Activated T-cell treated with anti-CD3 and anti-CD28 coated beads, Interleukin-2, amount 50 U/mL, for 72 hours (primary cell): ENCODE measurements at regions not wholly inside any gene's neighbourhood (a gene's known extent, or its start where the extent isn't known, plus 50 kb on each side); places are given as distances from the start of the nearest gene placed in this dataset.

ENCODE experiments used
- ATAC-seq, 2 donors: fragments of 150-1000 bp; cut with Tn5 transposase; replicated peaks in 1 of 2; 2 replicates each; pipeline ENCODE4 v1.10.0; 2021; ENCODE audit warnings: moderate library complexity in 2 of 2, mild to moderate bottlenecking in 1 of 2
- DNase-seq, 2 donors: peaks; one replicate each; pipeline ENCODE4 v3.0.0; 2021 to 2022; ENCODE audit warnings: mixed read lengths in 1 of 2
- H3K27ac Mint-ChIP-seq: one replicate; pipeline ENCODE4 v1.8.0; 2022; ENCODE audit warnings: mild to moderate bottlenecking, moderate library complexity, mixed read lengths
- H3K27me3 Mint-ChIP-seq: one replicate; pipeline ENCODE4 v1.8.0; 2022; ENCODE audit warnings: low read depth, mixed read lengths
- H3K36me3 Mint-ChIP-seq, 2 donors: one replicate each; pipeline ENCODE4 v1.8.0; 2022; ENCODE audit warnings: mixed read lengths in 2 of 2, mild to moderate bottlenecking in 1 of 2; ENCODE audit not compliant: insufficient read depth in 2 of 2
- H3K4me1 Mint-ChIP-seq: one replicate; pipeline ENCODE4 v1.8.0; 2022; ENCODE audit warnings: low read depth, mixed read lengths
- H3K4me3 Mint-ChIP-seq, 2 donors: one replicate each; pipeline ENCODE4 v1.8.0; 2022; ENCODE audit warnings: mild to moderate bottlenecking in 2 of 2, mixed read lengths in 2 of 2, moderate library complexity in 2 of 2
- H3K9me3 Mint-ChIP-seq, 2 donors: one replicate each; pipeline ENCODE4 v1.8.0; 2022; ENCODE audit warnings: mixed read lengths in 2 of 2

DNA sequence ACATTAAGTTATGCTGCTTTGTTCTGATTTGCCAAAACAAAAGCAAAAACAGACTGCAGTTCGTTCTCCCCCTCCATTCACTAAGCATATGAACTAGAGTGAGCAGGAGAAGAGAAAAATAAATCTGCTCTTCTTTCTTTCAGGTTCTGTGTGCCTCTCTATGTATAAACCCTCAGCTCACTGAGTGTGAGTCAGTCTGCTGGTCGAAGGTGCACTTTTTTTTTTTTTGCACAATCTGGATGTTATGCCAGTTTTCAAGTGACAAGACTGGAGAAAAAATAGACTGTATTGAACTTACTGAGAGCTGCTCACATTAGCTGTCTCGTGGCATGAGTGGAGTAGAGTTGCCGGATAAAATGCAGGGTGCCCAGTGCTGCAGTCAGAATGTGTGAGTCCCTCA, 244.6 kb upstream of the ATP10B start:
- no peak for ATAC-seq
- no peak overlapping the region for H3K27ac Mint-ChIP-seq
- H3K4me1 Mint-ChIP-seq = no peaks in the 10 kb centered on the region
- DNase-seq = no peak
- H3K9me3 Mint-ChIP-seq = peaks cover 0 to 3% of the 10 kb centered on the region in 2 donors
- no peaks in the 10 kb centered on the region for H3K27me3 Mint-ChIP-seq
- no peaks in the 10 kb centered on the region for H3K36me3 Mint-ChIP-seq
- H3K4me3 Mint-ChIP-seq = no peak overlapping the region

DNA sequence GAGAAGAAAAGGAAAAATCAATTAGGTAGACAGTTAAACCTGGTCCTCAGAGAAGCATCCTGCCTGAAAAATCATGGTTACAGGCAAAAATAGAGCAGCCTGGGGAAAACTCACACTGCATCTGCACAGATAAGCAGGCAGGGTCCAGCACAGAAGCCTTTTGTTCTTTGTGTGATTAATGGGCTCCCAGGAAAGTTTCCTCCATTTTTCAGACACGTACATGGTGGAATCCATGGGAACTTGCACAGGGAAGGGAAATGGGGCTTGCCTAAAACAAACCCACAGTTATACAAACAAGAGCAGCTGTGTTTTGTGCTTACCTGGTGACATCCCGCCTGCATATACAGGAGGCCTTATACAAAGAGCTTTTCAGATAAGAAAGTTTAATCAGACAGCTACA, 243.9 kb upstream of the ATP10B start:
- H3K9me3 Mint-ChIP-seq = peaks cover 0 to 3% of the 10 kb centered on the region in 2 donors
- no peak for ATAC-seq
- H3K27me3 Mint-ChIP-seq = no peaks in the 10 kb centered on the region
- H3K36me3 Mint-ChIP-seq = no peaks in the 10 kb centered on the region
- no peak overlapping the region for H3K27ac Mint-ChIP-seq
- no peak for DNase-seq
- H3K4me3 Mint-ChIP-seq = no peak overlapping the region
- no peaks in the 10 kb centered on the region for H3K4me1 Mint-ChIP-seq

DNA sequence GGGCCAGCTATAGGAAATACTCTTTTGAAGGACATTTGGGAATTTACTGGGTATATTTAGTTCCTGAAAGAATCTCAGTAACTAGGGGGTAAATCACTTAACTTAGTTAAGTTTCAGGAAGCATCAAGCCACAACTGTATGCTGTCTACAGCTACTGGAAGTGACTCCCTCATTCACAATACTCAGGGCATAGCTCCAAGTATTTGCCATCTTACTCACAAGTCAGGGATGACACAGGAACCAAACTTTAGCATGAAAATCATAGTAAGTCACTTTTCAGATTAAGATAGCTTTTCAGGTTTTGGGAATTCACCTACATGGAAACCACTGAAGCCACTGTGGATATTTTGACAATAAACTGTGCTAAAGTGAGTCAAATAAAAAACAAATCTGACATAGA, 242.4 kb upstream of the ATP10B start:
- Mint-ChIP-seq H3K4me1 (no peaks in the 10 kb centered on the region), H3K9me3 (peaks cover 0 to 3% of the 10 kb centered on the region in 2 donors), H3K4me3 (no peak overlapping the region), H3K36me3 (no peaks in the 10 kb centered on the region), H3K27me3 (no peaks in the 10 kb centered on the region), H3K27ac (no peak overlapping the region)
- ATAC-seq (no peak), DNase-seq (no peak)

DNA sequence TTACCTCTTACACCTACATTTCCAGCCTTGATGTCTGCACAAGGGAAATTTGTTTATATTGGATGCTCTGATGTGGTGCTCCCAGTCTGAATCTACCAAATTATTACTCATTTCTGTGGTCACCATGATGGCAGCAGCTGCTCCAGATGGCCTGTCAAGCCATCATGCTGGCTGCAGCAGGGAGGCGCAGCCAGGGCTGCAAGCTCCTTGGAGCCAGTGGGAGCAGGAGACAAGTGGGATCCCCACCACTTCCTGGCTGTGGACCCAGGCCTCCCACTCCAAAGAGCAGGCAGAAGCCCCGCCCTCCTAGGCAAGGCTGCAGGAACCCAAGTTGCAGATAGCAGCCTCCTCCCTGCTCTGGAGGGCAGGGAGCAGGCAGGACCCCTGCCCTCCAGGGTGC, 241.1 kb upstream of the ATP10B start:
- H3K4me1 Mint-ChIP-seq = no peaks in the 10 kb centered on the region
- peaks cover 0 to 3% of the 10 kb centered on the region in 2 donors for H3K9me3 Mint-ChIP-seq
- no peak overlapping the region for H3K27ac Mint-ChIP-seq
- no peak for DNase-seq
- no peak overlapping the region for H3K4me3 Mint-ChIP-seq
- H3K27me3 Mint-ChIP-seq = no peaks in the 10 kb centered on the region
- ATAC-seq = no peak
- no peaks in the 10 kb centered on the region for H3K36me3 Mint-ChIP-seq

DNA sequence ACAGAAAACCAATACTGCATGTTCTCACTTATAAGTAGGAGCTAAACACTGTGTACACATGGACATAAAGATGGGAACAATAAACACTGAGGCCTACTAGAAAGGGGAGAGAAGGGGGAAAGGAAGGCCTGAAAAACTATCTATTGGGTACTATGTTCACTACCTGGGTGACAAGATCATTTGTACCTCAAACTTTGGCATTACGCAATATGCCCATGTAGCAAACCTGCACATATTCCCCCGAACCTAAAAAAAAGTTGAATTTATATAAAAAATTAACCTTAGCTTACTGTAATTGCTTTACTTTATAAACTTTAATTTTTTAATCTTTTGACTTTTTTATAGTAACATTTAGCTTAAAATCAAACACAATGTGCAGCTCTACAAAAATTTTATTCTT, 237.6 kb upstream of the ATP10B start:
- no peak for ATAC-seq

DNA sequence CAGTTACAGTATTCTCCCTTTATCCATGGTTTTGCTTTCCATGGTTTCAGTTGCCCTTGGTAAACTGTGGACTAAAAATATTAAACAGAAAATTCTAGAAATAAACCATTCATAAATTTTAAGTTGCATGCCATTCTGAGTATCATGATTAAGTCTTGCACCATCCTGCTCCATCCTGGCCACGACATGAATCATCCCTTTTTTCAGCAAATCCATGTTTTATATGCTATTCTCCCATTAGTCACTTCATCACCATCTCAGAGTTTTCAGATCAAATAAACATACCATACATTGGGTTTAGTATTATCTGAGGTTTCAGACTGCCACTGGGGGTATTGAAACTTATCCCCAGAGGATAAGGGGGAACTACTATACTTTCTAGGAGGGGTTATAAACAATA, 234.4 kb upstream of the ATP10B start:
- Mint-ChIP-seq H3K9me3 (peaks cover 0 to 3% of the 10 kb centered on the region in 2 donors), H3K36me3 (no peaks in the 10 kb centered on the region), H3K27me3 (no peaks in the 10 kb centered on the region), H3K4me1 (no peaks in the 10 kb centered on the region), H3K4me3 (no peak overlapping the region), H3K27ac (no peak overlapping the region)
- DNase-seq = no peak
- ATAC-seq = no peak

More for the DNA sequence above, 237.6 kb upstream of the ATP10B start:
- Mint-ChIP-seq H3K27me3 (no peaks in the 10 kb centered on the region), H3K9me3 (peaks cover 0 to 3% of the 10 kb centered on the region in 2 donors), H3K36me3 (no peaks in the 10 kb centered on the region), H3K4me1 (no peaks in the 10 kb centered on the region), H3K4me3 (no peak overlapping the region), H3K27ac (no peak overlapping the region)
- no peak for DNase-seq

DNA sequence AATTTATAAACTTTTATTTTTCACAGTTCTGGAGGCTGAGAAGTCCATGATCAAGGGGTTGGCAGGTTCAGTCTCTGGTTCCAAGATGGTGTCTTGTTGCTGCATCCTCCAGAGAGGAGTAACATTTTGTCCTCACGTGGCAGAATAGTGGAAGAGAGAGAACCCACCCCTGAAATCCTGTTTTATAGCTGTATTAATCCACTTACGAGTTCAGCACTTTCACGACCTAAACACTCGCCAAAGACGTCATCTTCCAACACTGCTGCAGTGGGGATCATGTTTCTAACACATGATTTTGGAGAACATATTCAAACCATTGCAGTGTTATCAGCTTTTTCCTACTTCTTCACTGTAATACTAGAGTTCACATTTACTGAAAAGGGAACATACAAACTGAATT, 233.0 kb upstream of the ATP10B start:
- Mint-ChIP-seq H3K4me3 (no peak overlapping the region), H3K27ac (no peak overlapping the region), H3K9me3 (peaks cover 0 to 3% of the 10 kb centered on the region in 2 donors), H3K4me1 (no peaks in the 10 kb centered on the region), H3K36me3 (no peaks in the 10 kb centered on the region), H3K27me3 (no peaks in the 10 kb centered on the region)
- no peak for ATAC-seq
- DNase-seq = no peak

DNA sequence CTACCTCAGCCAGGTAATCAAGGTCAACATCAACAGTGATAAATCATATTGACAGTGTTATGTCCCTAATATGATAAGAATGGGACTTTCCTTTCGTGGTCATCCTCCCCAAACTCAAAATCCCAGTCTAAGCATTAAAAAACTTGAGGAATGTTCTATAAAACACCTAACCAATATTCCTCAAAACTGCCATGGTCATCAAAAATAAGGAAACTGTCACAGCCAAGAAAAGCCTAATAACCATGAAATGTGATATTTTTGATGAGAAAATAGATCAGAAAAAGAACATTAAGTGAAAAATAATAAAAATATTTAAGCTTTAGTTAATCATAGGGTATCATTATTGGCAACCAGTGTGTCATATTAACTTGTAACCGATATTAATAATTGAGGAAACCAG, 232.1 kb upstream of the ATP10B start:
- Mint-ChIP-seq H3K4me1 (no peaks in the 10 kb centered on the region), H3K4me3 (no peak overlapping the region), H3K9me3 (peaks cover 0 to 3% of the 10 kb centered on the region in 2 donors), H3K27ac (no peak overlapping the region), H3K27me3 (no peaks in the 10 kb centered on the region), H3K36me3 (no peaks in the 10 kb centered on the region)
- ATAC-seq (no peak), DNase-seq (no peak)

DNA sequence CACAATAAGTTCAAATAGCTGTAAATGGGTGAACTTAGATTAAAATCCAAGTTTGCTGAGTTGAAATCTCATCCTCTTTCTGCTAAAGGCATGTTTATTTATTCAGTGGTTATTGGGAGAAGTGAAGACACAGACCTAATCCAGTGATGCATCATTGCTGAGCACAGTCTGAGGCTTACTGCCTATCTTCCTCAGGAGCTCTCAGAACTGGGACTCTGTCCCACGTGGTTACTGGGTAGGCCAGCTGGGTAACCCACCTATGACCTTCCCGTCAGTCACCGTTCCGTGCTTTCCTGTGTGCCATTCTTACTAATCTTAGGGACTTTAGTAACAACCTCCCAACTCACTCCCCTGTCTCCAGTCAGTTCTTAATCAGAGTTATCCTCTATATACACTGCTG, 226.8 kb upstream of the ATP10B start:
- H3K9me3 Mint-ChIP-seq = peaks cover 0 to 7% of the 10 kb centered on the region in 2 donors
- no peaks in the 10 kb centered on the region for H3K36me3 Mint-ChIP-seq
- H3K4me3 Mint-ChIP-seq = no peak overlapping the region
- no peaks in the 10 kb centered on the region for H3K4me1 Mint-ChIP-seq
- DNase-seq = no peak
- no peak overlapping the region for H3K27ac Mint-ChIP-seq
- H3K27me3 Mint-ChIP-seq = no peaks in the 10 kb centered on the region
- ATAC-seq = no peak

DNA sequence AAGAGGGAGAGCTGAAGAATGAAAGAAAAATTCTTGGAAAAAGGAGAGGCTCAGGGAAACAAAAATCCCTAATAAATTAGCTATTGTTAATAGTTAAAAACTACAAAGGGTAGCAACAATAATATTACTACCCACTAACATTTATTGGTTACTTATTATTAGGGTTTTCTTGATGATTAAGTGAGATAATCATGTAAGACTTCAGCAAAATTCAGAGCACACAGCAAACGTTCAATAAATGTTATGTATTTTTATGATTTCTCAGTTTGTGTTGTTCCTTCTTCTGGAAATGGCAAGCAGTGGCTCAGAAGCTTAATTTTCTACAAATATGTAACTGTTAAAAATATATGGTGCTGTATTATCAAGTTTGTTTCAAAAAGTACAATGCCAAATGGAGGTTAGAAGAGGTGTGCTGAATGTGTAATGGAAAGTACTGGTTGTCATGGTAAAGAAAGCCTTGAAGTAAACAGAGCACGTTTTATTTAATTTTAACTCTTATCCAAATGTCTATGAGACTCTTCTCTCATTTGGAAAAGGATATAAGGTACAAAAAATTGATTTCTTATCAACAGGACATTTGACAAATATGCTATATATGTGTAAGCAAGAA, 226.0 kb upstream of the ATP10B start:
- DNase-seq (no peak), ATAC-seq (no peak)
- H3K4me1 Mint-ChIP-seq = no peaks in the 10 kb centered on the region

DNA sequence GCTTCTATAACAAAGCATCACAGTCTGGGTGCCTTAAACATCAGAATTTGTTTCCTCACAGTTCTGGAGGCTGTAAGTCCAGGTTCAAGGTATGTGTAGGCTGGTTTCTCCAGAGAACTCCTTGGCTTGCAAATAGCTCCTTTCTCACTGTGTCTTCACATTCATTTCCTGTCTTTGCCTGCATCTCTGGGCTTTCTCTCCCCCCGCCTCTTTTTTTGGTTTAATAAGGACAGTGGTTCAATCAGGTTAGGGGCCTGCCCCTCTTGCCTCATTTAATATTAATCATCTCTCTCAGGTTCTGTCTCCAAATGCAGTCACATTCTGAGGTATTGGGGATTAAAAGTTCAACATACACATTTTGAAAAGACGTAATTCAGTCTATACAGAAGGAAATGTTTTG, 225.5 kb upstream of the ATP10B start:
- no peaks in the 10 kb centered on the region for H3K27me3 Mint-ChIP-seq
- H3K4me3 Mint-ChIP-seq = no peak overlapping the region
- peaks cover 0 to 4% of the 10 kb centered on the region in 2 donors for H3K9me3 Mint-ChIP-seq
- no peaks in the 10 kb centered on the region for H3K36me3 Mint-ChIP-seq
- ATAC-seq (no peak), DNase-seq (no peak)
- no peaks in the 10 kb centered on the region for H3K4me1 Mint-ChIP-seq
- H3K27ac Mint-ChIP-seq = no peak overlapping the region

More for the DNA sequence above, 226.0 kb upstream of the ATP10B start:
- Mint-ChIP-seq H3K4me3 (no peak overlapping the region), H3K36me3 (no peaks in the 10 kb centered on the region), H3K27me3 (no peaks in the 10 kb centered on the region), H3K9me3 (peaks cover 0 to 6% of the 10 kb centered on the region in 2 donors), H3K27ac (no peak overlapping the region)

DNA sequence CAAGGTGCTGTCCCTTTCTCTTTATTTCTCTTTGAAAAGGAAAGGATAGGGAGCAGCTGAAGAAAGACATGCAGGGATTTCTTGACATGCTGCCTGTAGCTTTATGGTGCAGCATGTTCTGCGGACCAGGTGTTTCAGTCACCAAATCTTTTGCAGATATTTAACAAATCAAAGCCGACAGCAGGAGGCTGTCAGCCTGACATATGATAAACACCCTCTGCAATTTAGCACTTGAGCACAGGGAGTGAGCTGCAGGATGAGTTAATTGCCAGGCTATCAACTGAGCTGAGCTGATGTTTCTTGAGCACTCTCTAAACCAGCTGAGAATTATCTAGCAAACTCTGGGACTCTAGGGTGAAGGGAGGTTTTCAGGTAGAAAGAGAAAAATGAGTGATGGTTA, 212.8 kb upstream of the ATP10B start:
- peaks cover 0 to 2% of the 10 kb centered on the region in 2 donors for H3K9me3 Mint-ChIP-seq
- H3K4me3 Mint-ChIP-seq = no peak overlapping the region
- no peaks in the 10 kb centered on the region for H3K27me3 Mint-ChIP-seq
- no peaks in the 10 kb centered on the region for H3K36me3 Mint-ChIP-seq
- no peaks in the 10 kb centered on the region for H3K4me1 Mint-ChIP-seq
- ATAC-seq (no peak), DNase-seq (no peak)
- no peak overlapping the region for H3K27ac Mint-ChIP-seq

DNA sequence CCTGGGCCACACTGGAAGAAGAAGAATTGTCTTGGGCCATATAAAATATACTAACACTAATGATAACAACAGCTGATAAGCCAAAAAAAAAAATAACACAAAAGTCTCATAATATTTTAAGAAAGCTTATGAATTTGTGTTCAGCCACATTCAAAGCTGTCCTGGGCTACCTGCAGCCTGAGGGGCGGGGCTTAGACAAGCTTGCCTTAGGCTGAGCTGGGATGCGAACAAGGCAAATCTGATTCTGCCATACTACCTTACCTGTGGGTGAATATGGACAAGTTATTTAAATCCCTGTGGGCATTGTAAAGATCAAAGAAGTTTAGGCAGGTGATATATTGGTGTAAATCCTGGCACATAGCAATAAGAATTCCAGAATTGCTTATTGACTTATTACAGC, 212.3 kb upstream of the ATP10B start:
- ATAC-seq = no peak

DNA sequence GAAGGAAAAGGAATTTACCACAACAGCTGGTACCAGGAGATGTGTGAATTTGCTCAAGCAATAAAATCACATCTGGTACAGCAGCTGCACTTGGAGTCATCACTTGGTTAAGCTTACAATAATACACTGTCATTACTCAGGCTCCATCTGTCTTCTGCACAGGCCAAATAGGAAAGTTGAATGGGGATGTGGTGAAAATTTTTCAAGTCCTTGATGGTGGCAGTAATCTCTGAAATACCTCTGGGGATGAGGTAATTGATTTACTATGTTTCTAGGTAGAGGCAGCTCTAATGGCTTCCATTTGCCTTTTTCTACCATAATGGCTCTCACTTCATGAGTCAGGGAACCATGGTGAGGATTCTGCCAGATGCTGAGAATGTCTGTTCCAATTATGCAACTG, 206.8 kb upstream of the ATP10B start:
- no peak for ATAC-seq
- H3K4me3 Mint-ChIP-seq = no peak overlapping the region
- no peaks in the 10 kb centered on the region for H3K4me1 Mint-ChIP-seq
- no peaks in the 10 kb centered on the region for H3K9me3 Mint-ChIP-seq
- H3K27ac Mint-ChIP-seq = no peak overlapping the region
- H3K36me3 Mint-ChIP-seq = no peaks in the 10 kb centered on the region
- H3K27me3 Mint-ChIP-seq = no peaks in the 10 kb centered on the region
- DNase-seq = no peak

More for the DNA sequence above, 212.3 kb upstream of the ATP10B start:
- Mint-ChIP-seq H3K27ac (no peak overlapping the region), H3K9me3 (peaks cover 0 to 2% of the 10 kb centered on the region in 2 donors), H3K27me3 (no peaks in the 10 kb centered on the region), H3K36me3 (no peaks in the 10 kb centered on the region), H3K4me3 (no peak overlapping the region), H3K4me1 (no peaks in the 10 kb centered on the region)
- DNase-seq = no peak
